Breast epithelium (tissue), 3 donors: ENCODE measurements at regions not wholly inside any gene's neighbourhood (a gene's known extent, or its start where the extent isn't known, plus 50 kb on each side); places are given as distances from the start of the nearest gene placed in this dataset.

Source experiments
- CTCF ChIP-seq, 3 donors: fragments of 450-650 bp; IDR thresholded peaks; one replicate each; pipeline ENCODE4 v1.5.1; 2016 to 2017; ENCODE audit warnings: antibody characterized with exemption in 3 of 3, mild to moderate bottlenecking in 3 of 3, moderate library complexity in 3 of 3
- POLR2A ChIP-seq: fragments of 450-650 bp; IDR thresholded peaks from one replicate; pipeline ENCODE4 v1.6.1; 2016; ENCODE audit warnings: antibody characterized with exemption, mild to moderate bottlenecking, moderate library complexity
- POLR2AphosphoS5 ChIP-seq, 3 donors: sonication (generic); formaldehyde crosslinking; IDR thresholded peaks; one replicate each; pipeline ENCODE4 v1.6.1; 2017; ENCODE audit warnings: antibody characterized with exemption in 3 of 3

- TF ChIP-seq CTCF (IDR thresholded peaks at IDR 0.05) = no peak
- no peak for TF ChIP-seq POLR2A
- TF ChIP-seq POLR2AphosphoS5 (IDR thresholded peaks at IDR 0.05) = no peak
Observed at GRCh38 chr12:47393403-47393790, 312.4 kb downstream of the RPAP3 start.
